HG03439 (cell line): ENCODE measurements at regions not wholly inside any gene's neighbourhood (a gene's known extent, or its start where the extent isn't known, plus 50 kb on each side); places are given as distances from the start of the nearest gene placed in this dataset.

Experiments used
- ATAC-seq: cut with Tn5 transposase; IDR thresholded peaks from one replicate; pipeline ENCODE4 v1.9.1; 2021; ENCODE audit warnings: mild to moderate bottlenecking, moderate library complexity; ENCODE audit not compliant: unreplicated experiment

GRCh38 chr3:167898091-167898490 is 162.6 kb downstream of the SERPINI1 start:
- no peak for ATAC-seq

- no peak for ATAC-seq
Observed at GRCh38 chr3:167895684-167896083, 160.2 kb downstream of the SERPINI1 start.

- ATAC-seq: no peak
Observed at GRCh38 chr3:167895178-167895577, 159.7 kb downstream of the SERPINI1 start.

GRCh38 chr3:167892205-167892604 is 156.7 kb downstream of the SERPINI1 start:
- no peak for ATAC-seq

- ATAC-seq: no peak
Observed at GRCh38 chr3:167887096-167887495, 151.6 kb downstream of the SERPINI1 start.

GRCh38 chr3:167886690-167887089 is 151.2 kb downstream of the SERPINI1 start:
- ATAC-seq: no peak

GRCh38 chr3:167885277-167885676 is 149.8 kb downstream of the SERPINI1 start:
- no peak for ATAC-seq

- no peak for ATAC-seq
Observed at GRCh38 chr3:167884481-167884880, 149.0 kb downstream of the SERPINI1 start.

GRCh38 chr3:167883452-167883851 is 147.9 kb downstream of the SERPINI1 start:
- ATAC-seq: no peak

- peak; percentile 83 for ATAC-seq
Observed at GRCh38 chr3:167882057-167882667, 146.6 kb downstream of the SERPINI1 start.

GRCh38 chr3:167880183-167880582 is 144.7 kb downstream of the SERPINI1 start:
- no peak for ATAC-seq

- ATAC-seq: no peak
Observed at GRCh38 chr3:167876620-167877281, 141.2 kb downstream of the SERPINI1 start.
